ENCODE measurements at regions not wholly inside any gene's neighbourhood (a gene's known extent, or its start where the extent isn't known, plus 50 kb on each side); places are given as distances from the start of the nearest gene placed in this dataset.
A peak's percentile ranks its signal among the peaks of the same experiment; 100 is the strongest.

GRCh38 chr6:153214436-153214835 is 83.4 kb upstream of the RGS17 start:
- Mint-ChIP-seq H3K4me3 (ENCODE audit: unreplicated experiment) (no peak overlapping the region), H3K9me3 (ENCODE audit: unreplicated experiment) (peaks cover 3% of the 10 kb centered on the region), H3K27ac (ENCODE audit: unreplicated experiment) (peak overlapping the region; percentile 10), H3K4me1 (ENCODE audit: low read depth, unreplicated experiment) (peaks cover 19% of the 10 kb centered on the region), H3K27me3 (ENCODE audit: low read depth, unreplicated experiment) (no peaks in the 10 kb centered on the region), H3K36me3 (ENCODE audit: low read depth, unreplicated experiment) (peaks cover 3% of the 10 kb centered on the region)
- Histone ChIP-seq H4K20me1 (ENCODE audit: insufficient read depth, low read length) (no peaks in the 10 kb centered on the region), H3K79me2 (ENCODE audit: insufficient read depth, low read length) (no peaks in the 10 kb centered on the region), H3K27me3 (ENCODE audit: insufficient read depth, low read length) (no peaks in the 10 kb centered on the region), H3K4me2 (ENCODE audit: low read length) (no peak overlapping the region), H2AFZ (ENCODE audit: low read depth, low read length) (no peak overlapping the region), H3K27ac (ENCODE audit: low read depth, low read length) (no peak overlapping the region), H3K4me3 (ENCODE audit: insufficient read depth, low read depth, low read length) (no peak overlapping the region), H3K4me1 (ENCODE audit: insufficient read depth, low read length) (no peaks in the 10 kb centered on the region), H3K9me3 (ENCODE audit: insufficient read depth, low read depth, low read length) (peaks cover 2% of the 10 kb centered on the region), H3K36me3 (ENCODE audit: insufficient read depth, low read length) (no peaks in the 10 kb centered on the region), H3K9ac (ENCODE audit: low read length) (no peak overlapping the region)
- no peak for FAIRE-seq
- no peak for DNase-seq (ENCODE audit: low read depth)
- TF ChIP-seq EZH2 (IDR thresholded peaks at IDR 0.05; ENCODE audit: insufficient read depth, low read length) (no peak), CTCF (IDR thresholded peaks at IDR 0.05; ENCODE audit: insufficient read depth, low read depth, low read length) (no peak)

- H3K4me3 Mint-ChIP-seq (ENCODE audit: unreplicated experiment): no peak overlapping the region
- H3K9me3 Mint-ChIP-seq (ENCODE audit: unreplicated experiment): peaks cover 4% of the 10 kb centered on the region
- H4K20me1 ChIP-seq (ENCODE audit: insufficient read depth, low read length): no peaks in the 10 kb centered on the region
- no peak overlapping the region for H3K27ac ChIP-seq (ENCODE audit: low read depth, low read length)
- TF ChIP-seq CTCF (IDR thresholded peaks at IDR 0.05; ENCODE audit: insufficient read depth, low read depth, low read length) (no peak), EZH2 (IDR thresholded peaks at IDR 0.05; ENCODE audit: insufficient read depth, low read length) (no peak)
- H3K4me1 Mint-ChIP-seq (ENCODE audit: low read depth, unreplicated experiment): peaks cover 18% of the 10 kb centered on the region
- H3K9ac ChIP-seq (ENCODE audit: low read length): no peak overlapping the region
- FAIRE-seq (no peak), DNase-seq (ENCODE audit: low read depth) (peak; percentile 70)
- peak overlapping the region; percentile 73 for H3K27ac Mint-ChIP-seq (ENCODE audit: unreplicated experiment)
- peaks cover 3% of the 10 kb centered on the region for H3K36me3 Mint-ChIP-seq (ENCODE audit: low read depth, unreplicated experiment)
- H2AFZ ChIP-seq (ENCODE audit: low read depth, low read length): no peak overlapping the region
- H3K27me3 Mint-ChIP-seq (ENCODE audit: low read depth, unreplicated experiment): no peaks in the 10 kb centered on the region
- no peaks in the 10 kb centered on the region for H3K27me3 ChIP-seq (ENCODE audit: insufficient read depth, low read length)
- no peaks in the 10 kb centered on the region for H3K36me3 ChIP-seq (ENCODE audit: insufficient read depth, low read length)
- H3K4me2 ChIP-seq (ENCODE audit: low read length): peak overlapping the region; percentile 41
- no peak overlapping the region for H3K4me3 ChIP-seq (ENCODE audit: insufficient read depth, low read depth, low read length)
- no peaks in the 10 kb centered on the region for H3K79me2 ChIP-seq (ENCODE audit: insufficient read depth, low read length)
- H3K9me3 ChIP-seq (ENCODE audit: insufficient read depth, low read depth, low read length): peaks cover 3% of the 10 kb centered on the region
- no peaks in the 10 kb centered on the region for H3K4me1 ChIP-seq (ENCODE audit: insufficient read depth, low read length)
Observed at GRCh38 chr6:153210083-153210482, 79.0 kb upstream of the RGS17 start.

- no peak overlapping the region for H3K4me3 Mint-ChIP-seq (ENCODE audit: unreplicated experiment)
- DNase-seq (ENCODE audit: low read depth) (no peak), FAIRE-seq (no peak)
- H3K27me3 ChIP-seq (ENCODE audit: insufficient read depth, low read length): no peaks in the 10 kb centered on the region
- no peak overlapping the region for H3K4me3 ChIP-seq (ENCODE audit: insufficient read depth, low read depth, low read length)
- no peak overlapping the region for H3K4me2 ChIP-seq (ENCODE audit: low read length)
- H3K79me2 ChIP-seq (ENCODE audit: insufficient read depth, low read length): no peaks in the 10 kb centered on the region
- TF ChIP-seq EZH2 (IDR thresholded peaks at IDR 0.05; ENCODE audit: insufficient read depth, low read length): no peak
- no peak for TF ChIP-seq CTCF (IDR thresholded peaks at IDR 0.05; ENCODE audit: insufficient read depth, low read depth, low read length)
- peaks cover 4% of the 10 kb centered on the region for H3K9me3 Mint-ChIP-seq (ENCODE audit: unreplicated experiment)
- H3K27ac ChIP-seq (ENCODE audit: low read depth, low read length): no peak overlapping the region
- peaks cover 3% of the 10 kb centered on the region for H3K36me3 Mint-ChIP-seq (ENCODE audit: low read depth, unreplicated experiment)
- H3K36me3 ChIP-seq (ENCODE audit: insufficient read depth, low read length): no peaks in the 10 kb centered on the region
- no peaks in the 10 kb centered on the region for H4K20me1 ChIP-seq (ENCODE audit: insufficient read depth, low read length)
- no peak overlapping the region for H3K9ac ChIP-seq (ENCODE audit: low read length)
- no peak overlapping the region for H3K27ac Mint-ChIP-seq (ENCODE audit: unreplicated experiment)
- H3K4me1 ChIP-seq (ENCODE audit: insufficient read depth, low read length): no peaks in the 10 kb centered on the region
- H3K9me3 ChIP-seq (ENCODE audit: insufficient read depth, low read depth, low read length): peaks cover 3% of the 10 kb centered on the region
- H2AFZ ChIP-seq (ENCODE audit: low read depth, low read length): no peak overlapping the region
- H3K4me1 Mint-ChIP-seq (ENCODE audit: low read depth, unreplicated experiment): peaks cover 11% of the 10 kb centered on the region
- no peaks in the 10 kb centered on the region for H3K27me3 Mint-ChIP-seq (ENCODE audit: low read depth, unreplicated experiment)
Observed at GRCh38 chr6:153208706-153209105, 77.6 kb upstream of the RGS17 start.
